GM12873 (cell line): ENCODE measurements at regions not wholly inside any gene's neighbourhood (a gene's known extent, or its start where the extent isn't known, plus 50 kb on each side); places are given as distances from the start of the nearest gene placed in this dataset.

ENCODE experiments used
- CTCF ChIP-seq: IDR thresholded peaks from 2 replicates; pipeline ENCODE4 v1.5.1; 2012; ENCODE audit warnings: low read depth, mild to moderate bottlenecking, moderate library complexity, low read length, control low read depth; ENCODE audit not compliant: insufficient read depth; ENCODE audit errors: missing control alignments

- no peak for TF ChIP-seq CTCF
Observed at GRCh38 chr15:58275785-58276184, 137.6 kb downstream of the AQP9 start.

- no peak for TF ChIP-seq CTCF
Observed at GRCh38 chr15:58276924-58277323, 138.7 kb downstream of the AQP9 start.

DNA sequence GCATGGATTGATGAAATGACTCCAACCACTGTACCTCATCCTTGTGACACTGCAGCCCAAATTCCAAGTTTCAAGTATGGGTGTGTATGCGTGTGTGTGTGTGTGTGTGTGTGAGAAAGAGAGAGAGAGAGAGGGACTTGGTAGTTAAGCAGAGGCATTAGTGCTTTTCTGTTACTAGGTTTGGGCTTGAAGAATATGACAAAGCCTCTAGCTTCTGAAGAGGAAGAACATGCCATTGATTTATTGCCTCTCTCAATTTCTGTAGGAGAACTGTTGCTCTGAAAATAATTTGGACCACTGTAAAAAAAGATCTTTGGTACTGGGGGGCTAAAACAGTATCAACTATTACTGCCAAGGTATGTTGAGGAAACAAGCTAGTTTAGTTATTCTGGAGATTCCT is 139.2 kb downstream of the AQP9 start:
- TF ChIP-seq CTCF: no peak

GRCh38 chr15:58279106-58279505 is 140.9 kb downstream of the AQP9 start:
- no peak for TF ChIP-seq CTCF

DNA sequence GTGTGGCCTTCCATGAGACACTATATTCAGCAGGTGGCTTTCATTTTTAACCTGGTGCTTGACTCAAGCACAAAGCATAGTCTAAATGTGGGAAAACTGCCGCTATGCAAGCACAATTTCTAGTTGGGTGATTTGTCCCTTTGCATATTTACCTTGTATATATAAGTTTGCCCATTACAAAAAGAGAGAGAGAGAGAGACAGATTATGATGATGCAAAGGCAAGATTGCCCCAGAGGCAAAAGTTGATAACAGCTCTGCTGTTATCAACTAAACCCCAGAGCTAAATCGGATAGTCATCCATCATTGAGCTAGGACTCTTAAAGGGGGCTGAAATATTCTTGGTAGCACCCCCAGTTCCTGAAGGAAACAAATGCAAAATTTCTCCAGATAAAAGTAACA is 141.5 kb downstream of the AQP9 start:
- TF ChIP-seq CTCF: no peak

DNA sequence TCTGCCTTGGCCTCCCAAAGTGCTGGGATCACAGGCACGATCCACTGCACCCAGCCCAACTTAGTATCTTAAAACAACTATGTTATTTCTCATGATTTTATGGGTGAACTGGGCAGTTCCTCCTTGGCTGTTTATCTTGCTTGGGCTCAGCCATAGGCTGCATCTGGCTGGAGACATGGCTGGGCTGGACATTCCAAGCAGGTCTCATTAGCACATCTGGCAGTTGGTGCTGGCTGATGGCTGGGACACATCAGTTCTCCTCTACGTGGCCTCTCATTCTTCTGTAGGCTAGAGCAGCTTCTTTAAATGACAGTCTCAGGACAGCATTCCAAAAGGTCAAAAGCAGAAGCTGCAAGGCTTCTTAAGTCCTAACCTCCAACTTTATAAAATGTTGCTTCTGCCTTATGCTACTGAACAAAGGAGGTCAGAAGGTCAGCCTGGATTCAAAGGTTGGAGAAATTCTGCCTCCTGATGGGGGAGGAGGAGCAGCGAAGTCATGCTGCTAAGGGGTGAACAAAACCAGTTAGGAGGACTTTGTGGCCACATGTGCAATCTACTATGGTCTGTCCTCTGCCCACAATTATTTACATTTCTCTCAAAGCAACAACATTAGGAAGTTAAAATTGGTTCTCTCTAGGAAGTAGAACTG is 144.0 kb downstream of the AQP9 start:
- TF ChIP-seq CTCF: no peak

- TF ChIP-seq CTCF: no peak
Observed at GRCh38 chr15:58283302-58283701, 145.1 kb downstream of the AQP9 start.
